K562 (cell line): ENCODE measurements at regions not wholly inside any gene's neighbourhood (a gene's known extent, or its start where the extent isn't known, plus 50 kb on each side); places are given as distances from the start of the nearest gene placed in this dataset.

Experiments
- NCOA1 ChIP-seq: fragments of 450-650 bp; IDR thresholded peaks from 2 replicates; pipeline ENCODE4 v1.6.1; 2016; ENCODE audit warnings: low read depth
- TF ChIP-seq, protein P1 (sequence below): fragments of 450-650 bp; IDR thresholded peaks from 2 replicates; pipeline ENCODE4 v1.6.1; 2016; ENCODE audit warnings: mild to moderate bottlenecking, moderate library complexity
- TF ChIP-seq, protein P2 (sequence below), 2 experiments: fragments of 200-800 bp in 1 of 2; sonication (Bioruptor generic) in 1 of 2; sonication (generic) in 1 of 2; formaldehyde crosslinking in 1 of 2; IDR thresholded peaks in 1 of 2; conservative IDR thresholded peaks in 1 of 2; 2 replicates each; pipeline versions ENCODE4 v1.5.0 to v1.6.1; 2016 to 2020; ENCODE audit warnings: missing compliant biosample characterization in 1 of 2, missing genetic modification characterization in 1 of 2, missing genetic modification reagents in 1 of 2

DNA sequence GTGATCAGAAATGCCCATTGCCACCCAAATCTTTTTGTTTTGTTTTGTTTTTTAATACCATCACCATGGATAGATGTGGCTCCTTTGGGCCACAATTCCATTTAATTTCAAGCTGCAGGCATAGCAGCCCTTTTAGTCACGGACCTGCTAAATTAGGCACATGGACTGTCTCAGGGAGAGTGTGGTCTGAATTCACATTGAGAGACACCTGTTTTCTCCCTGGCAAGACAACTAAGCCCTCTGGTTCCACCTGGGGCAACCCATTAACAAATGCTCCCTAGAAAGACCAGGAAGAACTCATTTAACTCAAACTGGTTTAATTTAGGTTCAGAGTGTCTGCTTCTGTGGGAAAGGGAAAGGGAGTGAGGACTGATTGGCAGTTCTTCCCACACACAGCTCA, 88.2 kb upstream of the ANKRD1 start (continued):
- TF ChIP-seq, protein P1, sequence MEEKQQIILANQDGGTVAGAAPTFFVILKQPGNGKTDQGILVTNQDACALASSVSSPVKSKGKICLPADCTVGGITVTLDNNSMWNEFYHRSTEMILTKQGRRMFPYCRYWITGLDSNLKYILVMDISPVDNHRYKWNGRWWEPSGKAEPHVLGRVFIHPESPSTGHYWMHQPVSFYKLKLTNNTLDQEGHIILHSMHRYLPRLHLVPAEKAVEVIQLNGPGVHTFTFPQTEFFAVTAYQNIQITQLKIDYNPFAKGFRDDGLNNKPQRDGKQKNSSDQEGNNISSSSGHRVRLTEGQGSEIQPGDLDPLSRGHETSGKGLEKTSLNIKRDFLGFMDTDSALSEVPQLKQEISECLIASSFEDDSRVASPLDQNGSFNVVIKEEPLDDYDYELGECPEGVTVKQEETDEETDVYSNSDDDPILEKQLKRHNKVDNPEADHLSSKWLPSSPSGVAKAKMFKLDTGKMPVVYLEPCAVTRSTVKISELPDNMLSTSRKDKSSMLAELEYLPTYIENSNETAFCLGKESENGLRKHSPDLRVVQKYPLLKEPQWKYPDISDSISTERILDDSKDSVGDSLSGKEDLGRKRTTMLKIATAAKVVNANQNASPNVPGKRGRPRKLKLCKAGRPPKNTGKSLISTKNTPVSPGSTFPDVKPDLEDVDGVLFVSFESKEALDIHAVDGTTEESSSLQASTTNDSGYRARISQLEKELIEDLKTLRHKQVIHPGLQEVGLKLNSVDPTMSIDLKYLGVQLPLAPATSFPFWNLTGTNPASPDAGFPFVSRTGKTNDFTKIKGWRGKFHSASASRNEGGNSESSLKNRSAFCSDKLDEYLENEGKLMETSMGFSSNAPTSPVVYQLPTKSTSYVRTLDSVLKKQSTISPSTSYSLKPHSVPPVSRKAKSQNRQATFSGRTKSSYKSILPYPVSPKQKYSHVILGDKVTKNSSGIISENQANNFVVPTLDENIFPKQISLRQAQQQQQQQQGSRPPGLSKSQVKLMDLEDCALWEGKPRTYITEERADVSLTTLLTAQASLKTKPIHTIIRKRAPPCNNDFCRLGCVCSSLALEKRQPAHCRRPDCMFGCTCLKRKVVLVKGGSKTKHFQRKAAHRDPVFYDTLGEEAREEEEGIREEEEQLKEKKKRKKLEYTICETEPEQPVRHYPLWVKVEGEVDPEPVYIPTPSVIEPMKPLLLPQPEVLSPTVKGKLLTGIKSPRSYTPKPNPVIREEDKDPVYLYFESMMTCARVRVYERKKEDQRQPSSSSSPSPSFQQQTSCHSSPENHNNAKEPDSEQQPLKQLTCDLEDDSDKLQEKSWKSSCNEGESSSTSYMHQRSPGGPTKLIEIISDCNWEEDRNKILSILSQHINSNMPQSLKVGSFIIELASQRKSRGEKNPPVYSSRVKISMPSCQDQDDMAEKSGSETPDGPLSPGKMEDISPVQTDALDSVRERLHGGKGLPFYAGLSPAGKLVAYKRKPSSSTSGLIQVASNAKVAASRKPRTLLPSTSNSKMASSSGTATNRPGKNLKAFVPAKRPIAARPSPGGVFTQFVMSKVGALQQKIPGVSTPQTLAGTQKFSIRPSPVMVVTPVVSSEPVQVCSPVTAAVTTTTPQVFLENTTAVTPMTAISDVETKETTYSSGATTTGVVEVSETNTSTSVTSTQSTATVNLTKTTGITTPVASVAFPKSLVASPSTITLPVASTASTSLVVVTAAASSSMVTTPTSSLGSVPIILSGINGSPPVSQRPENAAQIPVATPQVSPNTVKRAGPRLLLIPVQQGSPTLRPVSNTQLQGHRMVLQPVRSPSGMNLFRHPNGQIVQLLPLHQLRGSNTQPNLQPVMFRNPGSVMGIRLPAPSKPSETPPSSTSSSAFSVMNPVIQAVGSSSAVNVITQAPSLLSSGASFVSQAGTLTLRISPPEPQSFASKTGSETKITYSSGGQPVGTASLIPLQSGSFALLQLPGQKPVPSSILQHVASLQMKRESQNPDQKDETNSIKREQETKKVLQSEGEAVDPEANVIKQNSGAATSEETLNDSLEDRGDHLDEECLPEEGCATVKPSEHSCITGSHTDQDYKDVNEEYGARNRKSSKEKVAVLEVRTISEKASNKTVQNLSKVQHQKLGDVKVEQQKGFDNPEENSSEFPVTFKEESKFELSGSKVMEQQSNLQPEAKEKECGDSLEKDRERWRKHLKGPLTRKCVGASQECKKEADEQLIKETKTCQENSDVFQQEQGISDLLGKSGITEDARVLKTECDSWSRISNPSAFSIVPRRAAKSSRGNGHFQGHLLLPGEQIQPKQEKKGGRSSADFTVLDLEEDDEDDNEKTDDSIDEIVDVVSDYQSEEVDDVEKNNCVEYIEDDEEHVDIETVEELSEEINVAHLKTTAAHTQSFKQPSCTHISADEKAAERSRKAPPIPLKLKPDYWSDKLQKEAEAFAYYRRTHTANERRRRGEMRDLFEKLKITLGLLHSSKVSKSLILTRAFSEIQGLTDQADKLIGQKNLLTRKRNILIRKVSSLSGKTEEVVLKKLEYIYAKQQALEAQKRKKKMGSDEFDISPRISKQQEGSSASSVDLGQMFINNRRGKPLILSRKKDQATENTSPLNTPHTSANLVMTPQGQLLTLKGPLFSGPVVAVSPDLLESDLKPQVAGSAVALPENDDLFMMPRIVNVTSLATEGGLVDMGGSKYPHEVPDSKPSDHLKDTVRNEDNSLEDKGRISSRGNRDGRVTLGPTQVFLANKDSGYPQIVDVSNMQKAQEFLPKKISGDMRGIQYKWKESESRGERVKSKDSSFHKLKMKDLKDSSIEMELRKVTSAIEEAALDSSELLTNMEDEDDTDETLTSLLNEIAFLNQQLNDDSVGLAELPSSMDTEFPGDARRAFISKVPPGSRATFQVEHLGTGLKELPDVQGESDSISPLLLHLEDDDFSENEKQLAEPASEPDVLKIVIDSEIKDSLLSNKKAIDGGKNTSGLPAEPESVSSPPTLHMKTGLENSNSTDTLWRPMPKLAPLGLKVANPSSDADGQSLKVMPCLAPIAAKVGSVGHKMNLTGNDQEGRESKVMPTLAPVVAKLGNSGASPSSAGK = no peak
- TF ChIP-seq, protein P2, sequence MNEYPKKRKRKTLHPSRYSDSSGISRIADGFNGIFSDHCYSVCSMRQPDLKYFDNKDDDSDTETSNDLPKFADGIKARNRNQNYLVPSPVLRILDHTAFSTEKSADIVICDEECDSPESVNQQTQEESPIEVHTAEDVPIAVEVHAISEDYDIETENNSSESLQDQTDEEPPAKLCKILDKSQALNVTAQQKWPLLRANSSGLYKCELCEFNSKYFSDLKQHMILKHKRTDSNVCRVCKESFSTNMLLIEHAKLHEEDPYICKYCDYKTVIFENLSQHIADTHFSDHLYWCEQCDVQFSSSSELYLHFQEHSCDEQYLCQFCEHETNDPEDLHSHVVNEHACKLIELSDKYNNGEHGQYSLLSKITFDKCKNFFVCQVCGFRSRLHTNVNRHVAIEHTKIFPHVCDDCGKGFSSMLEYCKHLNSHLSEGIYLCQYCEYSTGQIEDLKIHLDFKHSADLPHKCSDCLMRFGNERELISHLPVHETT (CRISPR knock-in tag; conservative IDR thresholded peaks at IDR 0.05 in 1 of 2, IDR thresholded peaks at IDR 0.05 in 1 of 2) = no peak
- no peak for TF ChIP-seq NCOA1
